Erythroblast (primary cell): ENCODE measurements at regions not wholly inside any gene's neighbourhood (a gene's known extent, or its start where the extent isn't known, plus 50 kb on each side); places are given as distances from the start of the nearest gene placed in this dataset.

ENCODE experiments used
- GATA1 ChIP-seq: IDR thresholded peaks from 2 replicates; pipeline ENCODE4 v1.6.1; 2011; ENCODE audit warnings: low read depth, mild to moderate bottlenecking, control low read depth, low read length, moderate library complexity
- POLR2A ChIP-seq: IDR thresholded peaks from 2 replicates; pipeline ENCODE4 v1.6.1; 2011; ENCODE audit warnings: mild to moderate bottlenecking, low read length

GRCh38 chr3:139292711-139293664 is 50.8 kb upstream of the MRPS22 start:
- TF ChIP-seq POLR2A, result no peak
- TF ChIP-seq GATA1, result no peak
